Chondrocyte (in vitro differentiated cells): ENCODE measurements at regions not wholly inside any gene's neighbourhood (a gene's known extent, or its start where the extent isn't known, plus 50 kb on each side); places are given as distances from the start of the nearest gene placed in this dataset.

ENCODE experiments used
- DNase-seq: peaks from one replicate; pipeline ENCODE4 v3.0.0; 2021; ENCODE audit warnings: mixed read lengths, low spot score
- H3K27ac Mint-ChIP-seq: one replicate; pipeline ENCODE4 v1.8.0; 2021; ENCODE audit warnings: mild to moderate bottlenecking, moderate library complexity, mixed read lengths; ENCODE audit not compliant: unreplicated experiment
- H3K27me3 Mint-ChIP-seq: 2 replicates; pipeline ENCODE4 v1.8.0; 2021; ENCODE audit warnings: low read depth, mixed read lengths
- H3K36me3 Mint-ChIP-seq: 2 replicates; pipeline ENCODE4 v1.8.0; 2021; ENCODE audit warnings: low read depth, mixed read lengths
- H3K4me1 Mint-ChIP-seq: 2 replicates; pipeline ENCODE4 v1.8.0; 2021; ENCODE audit warnings: low read depth, mild to moderate bottlenecking, mixed read lengths
- H3K4me3 Mint-ChIP-seq: one replicate; pipeline ENCODE4 v1.8.0; 2021; ENCODE audit warnings: mild to moderate bottlenecking, moderate library complexity, mixed read lengths; ENCODE audit not compliant: unreplicated experiment
- H3K9me3 Mint-ChIP-seq: 2 replicates; pipeline ENCODE4 v1.8.0; 2021; ENCODE audit warnings: low read depth, mixed read lengths
- CTCF ChIP-seq: fragments of 200-600 bp; sonication (generic); IDR thresholded peaks from 2 replicates; pipeline ENCODE4 v1.5.0; 2021; ENCODE audit warnings: antibody characterized with exemption, mild to moderate bottlenecking, moderate library complexity

GRCh38 chr4:104909376-104909775, 237.3 kb upstream of the TET2 start:
- Mint-ChIP-seq H3K9me3 (no peaks in the 10 kb centered on the region), H3K36me3 (no peaks in the 10 kb centered on the region), H3K27me3 (peaks cover 20% of the 10 kb centered on the region), H3K4me1 (no peaks in the 10 kb centered on the region), H3K27ac (no peak overlapping the region), H3K4me3 (no peak overlapping the region)
- TF ChIP-seq CTCF, result no peak
- no peak for DNase-seq

GRCh38 chr4:104912518-104912917, 234.2 kb upstream of the TET2 start:
- Mint-ChIP-seq H3K27me3 (peaks cover 17% of the 10 kb centered on the region), H3K4me1 (no peaks in the 10 kb centered on the region), H3K9me3 (no peaks in the 10 kb centered on the region), H3K27ac (no peak overlapping the region), H3K36me3 (no peaks in the 10 kb centered on the region), H3K4me3 (no peak overlapping the region)
- TF ChIP-seq CTCF, result no peak
- no peak for DNase-seq

- TF ChIP-seq CTCF, result no peak
- H3K4me3 Mint-ChIP-seq, result no peak overlapping the region
- H3K4me1 Mint-ChIP-seq, result no peaks in the 10 kb centered on the region
- peaks cover 21% of the 10 kb centered on the region for H3K27me3 Mint-ChIP-seq
- no peaks in the 10 kb centered on the region for H3K9me3 Mint-ChIP-seq
- H3K27ac Mint-ChIP-seq, result no peak overlapping the region
- DNase-seq, result no peak
- no peaks in the 10 kb centered on the region for H3K36me3 Mint-ChIP-seq
Observed at GRCh38 chr4:104915373-104915772, 231.3 kb upstream of the TET2 start.

- Mint-ChIP-seq H3K27ac (no peak overlapping the region), H3K27me3 (peaks cover 21% of the 10 kb centered on the region), H3K4me3 (no peak overlapping the region), H3K4me1 (no peaks in the 10 kb centered on the region), H3K36me3 (no peaks in the 10 kb centered on the region), H3K9me3 (no peaks in the 10 kb centered on the region)
- TF ChIP-seq CTCF, result no peak
- no peak for DNase-seq
Observed at GRCh38 chr4:104915864-104916263, 230.8 kb upstream of the TET2 start.

- Mint-ChIP-seq H3K27me3 (peaks cover 21% of the 10 kb centered on the region), H3K4me3 (no peak overlapping the region), H3K36me3 (no peaks in the 10 kb centered on the region), H3K9me3 (no peaks in the 10 kb centered on the region), H3K4me1 (no peaks in the 10 kb centered on the region), H3K27ac (no peak overlapping the region)
- TF ChIP-seq CTCF, result no peak
- no peak for DNase-seq
Observed at GRCh38 chr4:104919406-104919805, 227.3 kb upstream of the TET2 start.
